GM04503 (cell line): ENCODE measurements at regions not wholly inside any gene's neighbourhood (a gene's known extent, or its start where the extent isn't known, plus 50 kb on each side); places are given as distances from the start of the nearest gene placed in this dataset.

Source experiments
- DNase-seq: peaks from one replicate; pipeline ENCODE4 v3.0.0-alpha.2; 2012; ENCODE audit warnings: low read depth

DNA sequence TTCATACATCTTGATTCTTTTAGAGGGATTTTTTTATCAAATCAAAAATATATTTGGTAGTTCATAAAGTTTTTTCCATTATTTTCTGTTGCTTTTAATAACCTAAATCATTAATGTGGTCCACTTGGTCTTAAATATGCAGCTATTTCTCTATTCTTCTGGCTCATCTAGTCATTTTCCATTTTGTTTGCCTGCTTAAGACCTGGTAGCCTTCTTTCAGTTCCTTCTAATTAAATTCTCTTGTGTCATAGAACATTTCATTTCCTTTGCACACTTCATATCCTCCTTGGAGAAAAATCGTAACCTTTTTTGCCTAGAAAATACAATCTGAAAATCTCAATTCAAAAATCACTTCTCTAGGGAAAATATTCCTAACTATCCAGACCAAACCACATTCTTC lies 387.0 kb downstream of the LRFN5 start:
- no peak for DNase-seq

DNA sequence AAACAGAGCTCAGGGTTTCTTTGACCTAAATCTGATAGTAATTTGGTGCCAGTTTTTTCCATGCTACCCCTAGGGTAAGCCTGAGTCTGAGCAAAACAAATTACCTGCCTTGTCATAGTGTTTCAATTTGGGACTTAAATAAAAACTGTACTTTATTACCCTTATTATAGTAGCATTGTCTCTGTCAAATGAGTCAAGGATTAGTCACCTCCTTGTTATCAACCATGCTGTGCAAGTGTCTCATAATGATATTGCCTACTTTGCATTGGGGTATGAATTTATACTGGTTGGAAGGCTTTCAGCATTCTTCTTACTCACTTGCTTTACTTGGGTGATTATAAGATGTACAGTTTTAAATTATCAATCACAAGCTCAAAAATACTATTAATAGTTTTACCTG lies 380.0 kb downstream of the LRFN5 start:
- DNase-seq, result no peak

DNA sequence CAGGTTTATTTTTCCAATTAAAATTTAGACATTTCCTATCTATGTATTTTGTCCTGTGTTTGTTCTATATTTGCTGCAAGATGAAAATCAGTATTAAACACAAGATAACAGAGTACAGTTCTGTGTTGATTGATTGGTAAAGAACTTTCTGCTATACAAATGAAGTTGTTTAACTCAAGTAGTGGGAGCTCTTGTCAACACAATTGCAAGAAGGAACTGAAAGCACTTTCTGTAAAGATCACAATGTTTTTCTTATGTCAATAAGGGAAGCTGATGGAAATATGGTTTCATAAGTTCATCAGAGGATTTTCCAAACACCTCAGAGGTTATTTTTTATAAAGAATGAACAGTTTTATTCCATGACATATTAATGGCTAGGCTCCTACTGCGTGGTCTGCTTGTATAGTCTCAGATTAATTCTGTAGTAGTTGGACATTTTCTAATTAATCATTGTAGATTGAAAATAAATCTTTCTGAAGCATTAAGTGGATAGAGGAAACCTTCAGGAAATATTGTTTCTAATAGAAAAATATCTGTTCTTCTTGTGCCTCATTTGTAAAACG lies 379.5 kb downstream of the LRFN5 start:
- no peak for DNase-seq

DNA sequence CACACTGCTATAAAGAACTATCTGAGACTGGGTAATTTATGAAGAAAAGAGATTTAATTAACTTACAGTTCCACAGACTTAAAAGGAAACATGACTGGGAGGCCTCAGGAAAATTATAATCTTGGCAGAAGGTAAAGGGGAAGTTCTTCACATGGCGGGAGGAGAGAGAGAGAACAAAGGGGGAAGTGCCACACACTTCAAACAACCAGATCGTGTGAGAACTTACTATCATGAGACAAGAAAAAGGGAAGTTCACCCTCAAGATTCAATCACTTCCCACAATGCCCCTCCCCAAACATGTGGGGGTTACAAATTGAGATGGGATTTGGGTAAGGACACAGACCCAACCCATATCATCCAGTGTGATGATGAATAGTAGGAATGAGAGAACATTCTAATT lies 366.5 kb downstream of the LRFN5 start:
- no peak for DNase-seq

DNA sequence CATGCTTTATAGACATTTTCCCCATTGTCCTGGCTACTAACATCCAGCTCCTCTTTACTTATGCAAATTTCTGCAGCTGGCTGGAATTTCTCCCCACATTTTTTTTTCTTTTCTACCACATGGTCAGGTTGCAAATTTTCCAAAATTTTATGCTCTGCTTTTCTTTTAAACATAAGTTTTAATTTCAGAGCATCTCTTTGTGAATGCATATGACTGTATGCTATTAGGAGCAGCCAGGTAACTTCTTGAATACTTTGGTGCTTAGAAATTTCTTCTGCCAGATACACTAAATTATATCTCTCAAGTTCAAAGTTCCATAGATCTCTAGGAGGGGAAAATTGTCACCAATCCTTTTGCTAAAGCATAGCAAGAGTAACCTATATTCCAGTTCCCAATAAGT lies 365.9 kb downstream of the LRFN5 start:
- no peak for DNase-seq

DNA sequence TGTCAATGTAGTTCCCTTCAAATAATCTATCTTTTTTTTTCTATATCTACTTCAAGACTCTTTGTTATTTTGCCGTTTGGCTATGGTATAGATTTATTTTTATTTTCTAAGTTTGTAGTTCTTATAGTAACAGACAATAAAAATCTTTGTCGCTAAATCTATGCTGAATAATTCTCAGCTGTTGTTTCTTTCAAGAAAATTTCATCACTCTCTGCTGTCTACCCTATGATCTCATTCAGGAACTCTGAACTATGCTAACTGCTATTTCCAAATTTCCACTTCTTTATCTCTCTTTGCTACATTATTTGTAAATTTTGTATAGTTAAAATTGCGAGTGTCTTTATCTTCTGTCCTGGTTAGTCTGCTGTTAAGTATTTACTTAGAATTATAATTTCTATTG lies 353.6 kb downstream of the LRFN5 start:
- DNase-seq, result no peak

DNA sequence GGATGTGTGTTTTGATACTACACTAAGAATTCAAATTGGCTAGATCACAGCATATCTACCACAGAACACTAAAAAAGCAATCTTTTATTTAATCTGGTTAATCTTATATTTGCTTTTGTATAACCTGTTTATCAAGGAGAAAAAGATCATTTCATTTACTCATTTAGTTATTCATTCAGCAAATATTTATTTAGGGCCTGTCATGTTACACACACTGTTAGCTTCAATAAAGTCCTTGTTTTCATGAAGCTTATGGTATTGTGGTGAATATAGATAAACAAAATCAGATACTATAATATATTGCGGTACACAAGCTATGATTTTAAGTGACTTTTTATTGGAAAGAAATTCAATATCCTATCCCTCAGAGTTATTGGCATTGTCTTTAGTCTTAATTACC lies 350.8 kb downstream of the LRFN5 start:
- DNase-seq, result no peak
